Liver (tissue), 3 donors: ENCODE measurements at regions not wholly inside any gene's neighbourhood (a gene's known extent, or its start where the extent isn't known, plus 50 kb on each side); places are given as distances from the start of the nearest gene placed in this dataset.

ENCODE experiments used
- EGR1 ChIP-seq, 2 donors: IDR thresholded peaks; 2 replicates each; pipeline ENCODE4 v1.6.1; 2016 to 2018; ENCODE audit warnings: antibody characterized with exemption in 2 of 2, low read depth in 2 of 2
- FOXA1 ChIP-seq: IDR thresholded peaks from 2 replicates; pipeline ENCODE4 v1.6.1; 2016; ENCODE audit warnings: antibody characterized with exemption
- GABPA ChIP-seq, 2 donors: IDR thresholded peaks in 1 of 2; conservative IDR thresholded peaks in 1 of 2; 2 replicates each; pipeline ENCODE4 v1.6.1; 2016; ENCODE audit warnings: antibody characterized with exemption in 2 of 2, mild to moderate bottlenecking in 1 of 2, moderate library complexity in 1 of 2
- HNF4A ChIP-seq, 2 donors: conservative IDR thresholded peaks; 2 replicates each; pipeline ENCODE4 v1.6.1; 2016; ENCODE audit warnings: antibody characterized with exemption in 2 of 2, mild to moderate bottlenecking in 2 of 2
- JUND ChIP-seq, 2 donors: IDR thresholded peaks; 2 replicates each; pipeline ENCODE4 v1.6.1; 2016; ENCODE audit warnings: antibody characterized with exemption in 2 of 2
- MAX ChIP-seq: IDR thresholded peaks from 2 replicates; pipeline ENCODE4 v1.6.1; 2016; ENCODE audit warnings: antibody characterized with exemption
- NR2F2 ChIP-seq: IDR thresholded peaks from 2 replicates; pipeline ENCODE4 v1.6.1; 2016; ENCODE audit warnings: antibody characterized with exemption
- RAD21 ChIP-seq, 2 donors: IDR thresholded peaks; 2 replicates each; pipeline ENCODE4 v1.6.1; 2016; ENCODE audit warnings: antibody characterized with exemption in 2 of 2, mild to moderate bottlenecking in 2 of 2
- REST ChIP-seq: IDR thresholded peaks from 2 replicates; pipeline ENCODE4 v1.6.1; 2016; ENCODE audit warnings: antibody characterized with exemption, mild to moderate bottlenecking
- RXRA ChIP-seq, 2 donors: IDR thresholded peaks; 2 replicates each; pipeline ENCODE4 v1.6.1; 2017 to 2018; ENCODE audit warnings: antibody characterized with exemption in 2 of 2, mild to moderate bottlenecking in 1 of 2
- TAF1 ChIP-seq: conservative IDR thresholded peaks from 2 replicates; pipeline ENCODE4 v1.6.1; 2016; ENCODE audit warnings: antibody characterized with exemption, mild to moderate bottlenecking
- YY1 ChIP-seq: IDR thresholded peaks from 2 replicates; pipeline ENCODE4 v1.6.1; 2016; ENCODE audit warnings: antibody characterized with exemption, mild to moderate bottlenecking
- ZBTB33 ChIP-seq: IDR thresholded peaks from 2 replicates; pipeline ENCODE4 v1.6.1; 2016; ENCODE audit warnings: antibody characterized with exemption
- TF ChIP-seq, protein P1 (sequence below): fragments of 150-350 bp; IDR thresholded peaks from 2 replicates; pipeline ENCODE4 v1.5.1; 2017; ENCODE audit warnings: improper control_type of control experiment, low read depth, low read length; ENCODE audit not compliant: missing input control
- donor health status: healthy.
- donor health status: healthy.

- TF ChIP-seq, protein P1, sequence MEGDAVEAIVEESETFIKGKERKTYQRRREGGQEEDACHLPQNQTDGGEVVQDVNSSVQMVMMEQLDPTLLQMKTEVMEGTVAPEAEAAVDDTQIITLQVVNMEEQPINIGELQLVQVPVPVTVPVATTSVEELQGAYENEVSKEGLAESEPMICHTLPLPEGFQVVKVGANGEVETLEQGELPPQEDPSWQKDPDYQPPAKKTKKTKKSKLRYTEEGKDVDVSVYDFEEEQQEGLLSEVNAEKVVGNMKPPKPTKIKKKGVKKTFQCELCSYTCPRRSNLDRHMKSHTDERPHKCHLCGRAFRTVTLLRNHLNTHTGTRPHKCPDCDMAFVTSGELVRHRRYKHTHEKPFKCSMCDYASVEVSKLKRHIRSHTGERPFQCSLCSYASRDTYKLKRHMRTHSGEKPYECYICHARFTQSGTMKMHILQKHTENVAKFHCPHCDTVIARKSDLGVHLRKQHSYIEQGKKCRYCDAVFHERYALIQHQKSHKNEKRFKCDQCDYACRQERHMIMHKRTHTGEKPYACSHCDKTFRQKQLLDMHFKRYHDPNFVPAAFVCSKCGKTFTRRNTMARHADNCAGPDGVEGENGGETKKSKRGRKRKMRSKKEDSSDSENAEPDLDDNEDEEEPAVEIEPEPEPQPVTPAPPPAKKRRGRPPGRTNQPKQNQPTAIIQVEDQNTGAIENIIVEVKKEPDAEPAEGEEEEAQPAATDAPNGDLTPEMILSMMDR, result no peak
- no peak for TF ChIP-seq TAF1
- no peak for TF ChIP-seq YY1
- no peak for TF ChIP-seq HNF4A (conservative IDR thresholded peaks at IDR 0.05)
- no peak for TF ChIP-seq ZBTB33
- TF ChIP-seq EGR1 (IDR thresholded peaks at IDR 0.05; ENCODE audit: low read depth in 2 of 2), result no peak
- TF ChIP-seq GABPA (IDR thresholded peaks at IDR 0.05 in 1 of 2, conservative IDR thresholded peaks at IDR 0.05 in 1 of 2), result no peak
- no peak for TF ChIP-seq JUND (IDR thresholded peaks at IDR 0.05)
- no peak for TF ChIP-seq REST
- TF ChIP-seq RAD21 (IDR thresholded peaks at IDR 0.05), result no peak
- TF ChIP-seq RXRA (IDR thresholded peaks at IDR 0.05), result no peak
- no peak for TF ChIP-seq FOXA1
- TF ChIP-seq NR2F2, result no peak
- TF ChIP-seq MAX, result no peak
Observed at GRCh38 chrX:1011691-1012283, 200.7 kb downstream of the CRLF2 start.
